ENCODE measurements at regions not wholly inside any gene's neighbourhood (a gene's known extent, or its start where the extent isn't known, plus 50 kb on each side); places are given as distances from the start of the nearest gene placed in this dataset.

DNA sequence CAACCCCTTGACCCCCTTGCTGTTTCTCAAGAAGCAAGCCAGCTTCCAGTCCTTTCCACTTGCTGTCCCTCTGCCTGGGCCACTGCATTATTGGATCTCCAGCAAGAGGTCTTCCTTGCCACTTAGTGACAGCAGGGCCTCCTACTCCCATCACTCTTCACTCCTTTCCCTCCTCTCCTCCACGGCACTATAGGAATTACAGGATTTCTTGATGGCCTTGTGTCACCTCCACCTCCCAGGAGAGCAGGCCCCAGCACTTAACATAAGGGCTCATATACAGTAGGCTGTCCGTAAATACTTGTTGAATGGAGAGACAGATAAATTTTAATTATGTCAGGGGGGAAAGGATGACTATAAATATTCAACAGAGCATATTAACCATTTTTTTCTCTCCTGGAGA lies 129.4 kb downstream of the SP3 start:
- TF ChIP-seq GATA1 (IDR thresholded peaks at IDR 0.05; ENCODE audit: low read depth, low read length), result no peak
- TF ChIP-seq POLR2A (IDR thresholded peaks at IDR 0.05; ENCODE audit: low read length), result no peak

All from erythroblast (primary cell).